H9 (cell line): ENCODE measurements at regions not wholly inside any gene's neighbourhood (a gene's known extent, or its start where the extent isn't known, plus 50 kb on each side); places are given as distances from the start of the nearest gene placed in this dataset.

Source experiments
- DNase-seq: peaks from one replicate; pipeline ENCODE4 v3.0.0-alpha.2; 2017
- H2AFZ ChIP-seq: one replicate; pipeline ENCODE4 v1.6.1; 2013; ENCODE audit warnings: mild to moderate bottlenecking, low read length, control low read depth, moderate library complexity
- H2AK5ac ChIP-seq: 2 replicates; pipeline ENCODE4 v1.6.1; 2013; ENCODE audit warnings: low read length, control low read depth, mixed read lengths; ENCODE audit not compliant: insufficient read length
- H2BK120ac ChIP-seq: one replicate; pipeline ENCODE4 v1.6.1; 2013; ENCODE audit warnings: low read depth, mild to moderate bottlenecking, low read length, control low read depth, inconsistent platforms; ENCODE audit not compliant: poor library complexity, severe bottlenecking
- H2BK12ac ChIP-seq: 2 replicates; pipeline ENCODE4 v1.6.1; 2013; ENCODE audit warnings: low read length, control low read depth, mixed read lengths, low read depth; ENCODE audit not compliant: insufficient read length
- H2BK15ac ChIP-seq: 2 replicates; pipeline ENCODE4 v1.6.1; 2013; ENCODE audit warnings: low read depth, low read length, control low read depth
- H2BK20ac ChIP-seq: one replicate; pipeline ENCODE4 v1.6.1; 2013; ENCODE audit warnings: low read depth, mild to moderate bottlenecking, low read length, control low read depth, inconsistent platforms; ENCODE audit not compliant: poor library complexity, severe bottlenecking
- H2BK5ac ChIP-seq: 2 replicates; pipeline ENCODE4 v1.6.1; 2013; ENCODE audit warnings: low read length, control low read depth, mixed read lengths; ENCODE audit not compliant: insufficient read length
- H3K14ac ChIP-seq: 2 replicates; pipeline ENCODE4 v1.6.1; 2013; ENCODE audit warnings: low read length, control low read depth; ENCODE audit not compliant: insufficient read depth
- H3K18ac ChIP-seq: 2 replicates; pipeline ENCODE4 v1.6.1; 2013; ENCODE audit warnings: low read depth, mild to moderate bottlenecking, mixed read lengths, low read length, control low read depth; ENCODE audit not compliant: insufficient read length
- H3K23ac ChIP-seq: 2 replicates; pipeline ENCODE4 v1.6.1; 2013; ENCODE audit warnings: low read length, control low read depth, mixed read lengths, low read depth; ENCODE audit not compliant: insufficient read length
- H3K23me2 ChIP-seq: 2 replicates; pipeline ENCODE4 v1.6.1; 2013; ENCODE audit warnings: low read depth, mild to moderate bottlenecking, mixed read lengths, low read length, control low read depth; ENCODE audit not compliant: insufficient read length, poor library complexity, severe bottlenecking
- H3K27ac ChIP-seq: 2 replicates; pipeline ENCODE4 v1.5.1; 2013; ENCODE audit warnings: low read length, control low read depth, mixed read lengths, low read depth; ENCODE audit not compliant: insufficient read length
- H3K27me3 ChIP-seq: 2 replicates; pipeline ENCODE4 v1.6.1; 2013; ENCODE audit warnings: low read length, control low read depth, inconsistent platforms; ENCODE audit not compliant: insufficient read depth
- H3K4ac ChIP-seq: 2 replicates; pipeline ENCODE4 v1.6.1; 2013; ENCODE audit warnings: low read depth, mild to moderate bottlenecking, control low read depth, inconsistent platforms, low read length, moderate library complexity
- H3K4me1 ChIP-seq: 2 replicates; pipeline ENCODE4 v1.6.1; 2013; ENCODE audit warnings: low read length, control low read depth, inconsistent platforms; ENCODE audit not compliant: insufficient read depth
- H3K4me2 ChIP-seq: 2 replicates; pipeline ENCODE4 v1.6.1; 2013; ENCODE audit warnings: low read length, control low read depth, mixed read lengths; ENCODE audit not compliant: insufficient read length, insufficient read depth
- H3K56ac ChIP-seq: 2 replicates; pipeline ENCODE4 v1.6.1; 2013; ENCODE audit warnings: low read depth, mild to moderate bottlenecking, mixed read lengths, low read length, control low read depth; ENCODE audit not compliant: insufficient read length
- H3K79me1 ChIP-seq: 2 replicates; pipeline ENCODE4 v1.6.1; 2013; ENCODE audit warnings: low read depth, mild to moderate bottlenecking, moderate library complexity, low read length, control low read depth, inconsistent platforms; ENCODE audit not compliant: insufficient read depth, poor library complexity, severe bottlenecking
- H3K79me2 ChIP-seq: 2 replicates; pipeline ENCODE4 v1.6.1; 2013; ENCODE audit warnings: low read length, control low read depth, inconsistent platforms; ENCODE audit not compliant: insufficient read depth
- H3K9ac ChIP-seq: 2 replicates; pipeline ENCODE4 v1.6.1; 2013; ENCODE audit warnings: low read length, control low read depth, mixed read lengths; ENCODE audit not compliant: insufficient read length; ENCODE audit errors: extremely low read depth
- H3K9me3 ChIP-seq: one replicate; pipeline ENCODE4 v1.6.1; 2013; ENCODE audit warnings: low read depth, low read length, inconsistent platforms; ENCODE audit not compliant: control insufficient read depth
- H3T11ph ChIP-seq: one replicate; pipeline ENCODE4 v1.6.1; 2013; ENCODE audit warnings: mild to moderate bottlenecking, low read length, control low read depth, inconsistent platforms
- H4K20me1 ChIP-seq: one replicate; pipeline ENCODE4 v1.6.1; 2013; ENCODE audit not compliant: control insufficient read depth, insufficient read length, insufficient read depth
- H4K5ac ChIP-seq: 2 replicates; pipeline ENCODE4 v1.6.1; 2013; ENCODE audit warnings: low read depth, mild to moderate bottlenecking, mixed read lengths, low read length, control low read depth; ENCODE audit not compliant: insufficient read length
- H4K8ac ChIP-seq: replicated peaks from 2 replicates; pipeline ENCODE4 v1.6.1; 2013; ENCODE audit warnings: low read length, control low read depth, mixed read lengths, low read depth; ENCODE audit not compliant: insufficient read length
- H4K91ac ChIP-seq: 2 replicates; pipeline ENCODE4 v1.6.1; 2013; ENCODE audit warnings: low read depth, mild to moderate bottlenecking, moderate library complexity, mixed read lengths, low read length, control low read depth; ENCODE audit not compliant: insufficient read length
- H3K27ac Mint-ChIP-seq, 3 experiments: 2 replicates in 2 of 3; 3 replicates in 1 of 3; pipeline ENCODE4 v1.8.0; 2020 to 2021; ENCODE audit warnings: mixed read lengths in 3 of 3, mild to moderate bottlenecking in 1 of 3, moderate library complexity in 1 of 3
- H3K27me3 Mint-ChIP-seq: 2 replicates; pipeline ENCODE4 v1.8.0; 2021; ENCODE audit warnings: low read depth, mild to moderate bottlenecking, moderate library complexity, mixed read lengths
- H3K36me3 Mint-ChIP-seq, 3 experiments: 2 replicates in 2 of 3; 3 replicates in 1 of 3; pipeline ENCODE4 v1.8.0; 2020 to 2021; ENCODE audit warnings: low read depth in 3 of 3, mixed read lengths in 3 of 3; ENCODE audit not compliant: insufficient read depth in 1 of 3
- H3K4me1 Mint-ChIP-seq, 2 experiments: 2 replicates each; pipeline ENCODE4 v1.8.0; 2020; ENCODE audit warnings: mixed read lengths in 2 of 2
- H3K4me3 Mint-ChIP-seq, 2 experiments: 2 replicates in 1 of 2; 3 replicates in 1 of 2; pipeline ENCODE4 v1.8.0; 2020 to 2021; ENCODE audit warnings: mild to moderate bottlenecking in 2 of 2, mixed read lengths in 2 of 2, moderate library complexity in 1 of 2
- H3K9me3 Mint-ChIP-seq, 2 experiments: 2 replicates in 1 of 2; 3 replicates in 1 of 2; pipeline ENCODE4 v1.8.0; 2020; ENCODE audit warnings: mild to moderate bottlenecking in 2 of 2, mixed read lengths in 2 of 2, moderate library complexity in 1 of 2
- WGBS: extraction: QIAGEN DNeasy Blood & Tissue Kit; methylation state at CpG from one replicate; pipeline ENCODE4 v1.1.7; 2013; ENCODE audit warnings: missing lambda C conversion rate, low lambda C conversion rate, mixed read lengths; ENCODE audit not compliant: insufficient read length; ENCODE audit errors: extremely low coverage; 5-methylcytosine and 5-hydroxymethylcytosine counted together
- TF ChIP-seq, protein P1 (sequence below): fragments of 200-600 bp; sonication (generic); conservative IDR thresholded peaks from 3 replicates; pipeline ENCODE4 v1.8.0; 2021; ENCODE audit warnings: antibody characterized with exemption, mild to moderate bottlenecking

DNA sequence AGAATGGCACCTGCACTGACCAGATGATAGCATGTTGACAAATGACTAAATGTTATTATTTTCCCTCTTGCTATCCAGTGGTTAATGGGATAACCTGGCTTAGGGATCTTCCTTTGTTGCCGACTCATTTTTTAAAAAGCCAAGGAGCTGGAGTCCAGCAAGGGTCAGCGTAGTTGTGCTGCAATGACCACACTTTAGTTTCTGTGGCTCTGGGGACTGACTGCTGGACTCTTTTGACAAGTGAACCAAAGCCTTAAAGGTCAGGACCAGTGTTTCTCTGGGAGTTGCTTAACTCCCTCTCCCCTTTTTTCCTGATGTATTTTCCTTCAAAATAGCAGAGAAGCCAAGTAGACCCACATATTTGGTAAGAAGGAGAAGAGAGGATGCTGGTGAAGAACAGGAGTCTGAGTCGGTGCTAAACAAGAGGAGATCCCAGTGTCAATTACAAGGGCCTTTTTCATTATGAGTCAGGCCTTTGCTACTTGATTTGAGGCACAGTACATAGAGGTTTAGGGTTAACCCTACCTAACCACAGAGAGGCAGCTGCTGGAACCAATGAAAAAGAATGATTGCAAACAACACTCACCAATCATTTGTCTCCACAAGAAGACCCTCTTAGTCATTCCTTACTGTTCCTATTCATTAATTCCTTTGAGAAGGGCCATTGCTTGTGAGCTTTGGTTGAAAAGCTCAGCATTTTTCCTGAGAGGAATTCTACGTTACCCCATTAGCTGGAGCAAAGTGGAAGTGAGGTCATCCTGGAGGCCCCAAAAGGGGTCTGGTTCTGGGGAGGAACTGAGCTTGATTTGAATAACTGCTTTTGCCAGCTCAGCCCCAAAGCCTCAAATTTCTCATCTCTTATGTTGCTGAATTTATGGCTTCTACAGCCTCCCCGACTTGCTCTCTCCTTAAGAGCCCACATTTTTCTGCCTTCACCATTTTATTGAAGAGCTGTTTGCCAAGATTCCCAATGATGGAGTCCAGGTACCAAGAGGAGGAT, 137.6 kb upstream of the HNMT start:
- H3K9me3 Mint-ChIP-seq: no peaks in the 10 kb centered on the region
- no peak overlapping the region for H3K14ac ChIP-seq

More for the DNA sequence above, 137.6 kb upstream of the HNMT start:
- Histone ChIP-seq H3K79me2 (no peaks in the 10 kb centered on the region), H2BK15ac (no peak overlapping the region), H3K9me3 (no peaks in the 10 kb centered on the region), H3K23ac (no peak overlapping the region), H3K4ac (no peak overlapping the region), H3K4me1 (no peaks in the 10 kb centered on the region), H4K8ac (no peak overlapping the region), H3K27ac (no peak overlapping the region), H3K9ac (no peak overlapping the region), H2BK120ac (no peak overlapping the region), H2AFZ (no peak overlapping the region), H3K56ac (no peak overlapping the region), H2BK12ac (no peak overlapping the region), H3T11ph (no peak overlapping the region), H4K5ac (no peak overlapping the region), H4K20me1 (no peaks in the 10 kb centered on the region), H3K4me2 (no peak overlapping the region), H3K18ac (no peak overlapping the region), H2BK20ac (no peak overlapping the region), H4K91ac (no peak overlapping the region), H2BK5ac (no peak overlapping the region), H2AK5ac (no peak overlapping the region), H3K27me3 (no peaks in the 10 kb centered on the region), H3K23me2 (no peaks in the 10 kb centered on the region), H3K79me1 (no peaks in the 10 kb centered on the region)
- no peak for DNase-seq
- Mint-ChIP-seq H3K27ac (no peak overlapping the region), H3K4me3 (no peak overlapping the region), H3K27me3 (no peaks in the 10 kb centered on the region; the same call in 1 of the 2 replicates), H3K36me3 (no peaks in the 10 kb centered on the region), H3K4me1 (peaks cover 44 to 46% of the 10 kb centered on the region in 2 experiments)
- WGBS: no CpG with 5 or more reads among the region's 5 CpGs
- TF ChIP-seq, protein P1, sequence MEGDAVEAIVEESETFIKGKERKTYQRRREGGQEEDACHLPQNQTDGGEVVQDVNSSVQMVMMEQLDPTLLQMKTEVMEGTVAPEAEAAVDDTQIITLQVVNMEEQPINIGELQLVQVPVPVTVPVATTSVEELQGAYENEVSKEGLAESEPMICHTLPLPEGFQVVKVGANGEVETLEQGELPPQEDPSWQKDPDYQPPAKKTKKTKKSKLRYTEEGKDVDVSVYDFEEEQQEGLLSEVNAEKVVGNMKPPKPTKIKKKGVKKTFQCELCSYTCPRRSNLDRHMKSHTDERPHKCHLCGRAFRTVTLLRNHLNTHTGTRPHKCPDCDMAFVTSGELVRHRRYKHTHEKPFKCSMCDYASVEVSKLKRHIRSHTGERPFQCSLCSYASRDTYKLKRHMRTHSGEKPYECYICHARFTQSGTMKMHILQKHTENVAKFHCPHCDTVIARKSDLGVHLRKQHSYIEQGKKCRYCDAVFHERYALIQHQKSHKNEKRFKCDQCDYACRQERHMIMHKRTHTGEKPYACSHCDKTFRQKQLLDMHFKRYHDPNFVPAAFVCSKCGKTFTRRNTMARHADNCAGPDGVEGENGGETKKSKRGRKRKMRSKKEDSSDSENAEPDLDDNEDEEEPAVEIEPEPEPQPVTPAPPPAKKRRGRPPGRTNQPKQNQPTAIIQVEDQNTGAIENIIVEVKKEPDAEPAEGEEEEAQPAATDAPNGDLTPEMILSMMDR: no peak
